ENCODE measurements at regions not wholly inside any gene's neighbourhood (a gene's known extent, or its start where the extent isn't known, plus 50 kb on each side); places are given as distances from the start of the nearest gene placed in this dataset.
"Not testable (repeated sequence)": the region's sequence is repeated elsewhere in the genome, so short reads cannot be mapped to it uniquely, and the experiment has no call there.

DNA sequence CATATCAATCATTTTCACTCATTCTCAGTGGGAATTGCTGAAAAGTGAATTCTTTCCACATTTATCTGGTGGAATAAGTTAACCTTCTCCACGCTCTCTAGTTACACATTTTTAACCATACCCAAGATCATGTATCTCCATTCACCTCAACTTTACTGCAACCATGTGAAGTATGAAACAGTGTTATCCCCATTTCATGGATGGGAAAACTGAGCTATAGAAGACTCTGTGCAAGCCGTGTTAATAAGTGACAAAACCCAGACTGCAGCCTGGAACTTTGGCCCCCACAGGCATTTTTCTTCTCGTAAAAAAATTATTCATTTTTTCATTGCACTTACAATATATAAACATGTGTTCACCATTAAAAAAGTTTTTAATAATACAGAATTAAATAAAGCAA, 82.4 kb upstream of the CCND2 start:
- intact Hi-C loops (cut with DNase I, micrococcal nuclease), result no loop called here
- no peak overlapping the region for H3K4me3 Mint-ChIP-seq
- ChIA-PET POLR2A (no interaction called here), CTCF (interaction anchor here (0.5 kb wide), 1 partner anchor 744 kb away, joined by 3 read pairs; no protein-coding TSS in a partner anchor)
- H3K9me3 Mint-ChIP-seq (ENCODE audit: low read depth), result no peaks in the 10 kb centered on the region
- H3K27ac Mint-ChIP-seq, result no peak overlapping the region
- H3K4me1 Mint-ChIP-seq, result no peaks in the 10 kb centered on the region
- no peaks in the 10 kb centered on the region for H3K36me3 Mint-ChIP-seq (ENCODE audit: low read depth)
- no peaks in the 10 kb centered on the region for H3K27me3 Mint-ChIP-seq
- no peak for DNase-seq
- ATAC-seq, result no peak

DNA sequence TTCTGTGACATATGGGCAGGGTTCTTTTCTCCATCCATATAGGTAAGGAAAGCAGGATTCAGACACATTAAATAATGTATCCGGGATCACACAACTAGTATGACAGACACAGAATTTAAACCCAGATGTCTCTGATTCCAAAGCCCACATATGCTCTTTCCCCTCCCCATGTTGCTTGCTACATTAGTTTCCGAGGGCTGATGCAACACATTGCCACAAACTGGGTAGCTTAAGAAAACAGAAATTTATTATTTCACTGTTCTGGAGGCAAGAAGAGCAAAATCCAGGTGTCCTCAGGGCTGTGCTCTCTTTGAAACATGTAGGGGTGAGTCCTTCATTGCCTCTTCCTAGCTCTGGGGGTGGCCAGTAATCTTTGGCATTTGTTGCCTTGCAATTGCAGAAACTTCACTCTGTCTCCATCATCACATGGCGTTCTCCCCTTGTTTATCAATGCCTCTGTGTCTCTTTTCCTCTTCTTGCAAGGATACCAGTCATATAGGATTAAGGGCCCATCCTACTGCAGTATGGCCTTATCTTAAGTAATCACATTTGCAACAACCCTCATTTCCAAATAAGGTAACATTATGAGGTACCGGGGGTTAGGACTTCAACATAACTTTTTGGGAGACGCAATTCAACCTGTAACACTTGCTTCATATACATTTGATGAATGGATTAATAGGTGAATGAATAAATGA, 83.0 kb upstream of the CCND2 start:
- H3K27me3 Mint-ChIP-seq, result no peaks in the 10 kb centered on the region
- no peak overlapping the region for H3K27ac Mint-ChIP-seq
- intact Hi-C loops (cut with DNase I, micrococcal nuclease), result no loop called here
- POLR2A ChIA-PET, result no interaction called here
- no peaks in the 10 kb centered on the region for H3K36me3 Mint-ChIP-seq (ENCODE audit: low read depth)
- ATAC-seq (no peak), DNase-seq (no peak)
- no peaks in the 10 kb centered on the region for H3K4me1 Mint-ChIP-seq
- H3K9me3 Mint-ChIP-seq (ENCODE audit: low read depth), result no peaks in the 10 kb centered on the region
- CTCF ChIA-PET, result interaction anchor here (0.5 kb wide), 1 partner anchor 744 kb away, joined by 3 read pairs; no protein-coding TSS in a partner anchor
- no peak overlapping the region for H3K4me3 Mint-ChIP-seq

DNA sequence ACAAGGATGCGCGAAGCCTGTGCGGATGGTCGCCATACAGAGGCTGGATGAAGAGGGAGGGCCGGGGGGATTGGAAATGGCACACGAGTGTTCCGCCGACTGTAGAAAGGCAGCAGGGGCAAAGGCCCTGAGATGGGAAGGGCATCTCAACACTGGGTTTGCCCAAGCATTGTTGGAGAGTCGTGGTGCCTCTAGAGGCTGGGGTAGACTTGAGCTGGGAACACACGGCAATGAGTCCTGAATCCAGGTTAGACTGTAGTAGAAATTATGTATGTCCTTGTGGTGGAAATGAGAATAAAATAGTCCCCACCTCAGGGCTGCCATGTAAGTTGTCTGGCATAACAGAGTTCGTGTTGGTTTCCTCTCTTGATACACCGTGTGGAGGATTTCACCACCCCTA, 83.8 kb upstream of the CCND2 start:
- no peaks in the 10 kb centered on the region for H3K36me3 Mint-ChIP-seq (ENCODE audit: low read depth)
- no peak overlapping the region for H3K4me3 Mint-ChIP-seq
- CTCF ChIA-PET, result no interaction called here
- no peaks in the 10 kb centered on the region for H3K9me3 Mint-ChIP-seq (ENCODE audit: low read depth)
- no peaks in the 10 kb centered on the region for H3K27me3 Mint-ChIP-seq
- no peaks in the 10 kb centered on the region for H3K4me1 Mint-ChIP-seq
- POLR2A ChIA-PET, result no interaction called here
- ATAC-seq (no peak), DNase-seq (no peak)
- no peak overlapping the region for H3K27ac Mint-ChIP-seq
- intact Hi-C loops (cut with DNase I, micrococcal nuclease), result no loop called here

DNA sequence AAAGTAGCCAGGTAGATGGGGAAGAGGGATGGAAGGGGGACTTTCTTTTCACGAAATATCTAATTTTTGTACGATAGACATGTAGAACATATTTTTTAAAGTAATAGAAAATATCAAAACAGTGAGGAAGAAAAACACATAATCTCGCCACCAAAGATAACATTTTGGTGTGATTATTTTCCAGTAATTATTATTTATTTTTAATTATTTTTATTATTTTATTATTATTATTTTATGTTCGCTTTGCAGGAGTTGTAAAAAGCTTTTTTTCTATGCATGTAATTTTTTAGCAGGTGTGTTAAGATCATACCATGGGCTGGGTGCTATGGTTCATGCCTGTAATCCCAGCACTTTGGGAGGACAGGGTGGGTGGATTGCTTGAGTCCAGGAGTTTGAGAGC, 85.6 kb upstream of the CCND2 start:
- Mint-ChIP-seq H3K36me3 (ENCODE audit: low read depth) (no peaks in the 10 kb centered on the region), H3K27ac (no peak overlapping the region), H3K27me3 (peaks cover 2% of the 10 kb centered on the region), H3K4me3 (no peak overlapping the region), H3K4me1 (no peaks in the 10 kb centered on the region), H3K9me3 (ENCODE audit: low read depth) (peaks cover 3% of the 10 kb centered on the region)
- intact Hi-C loops (cut with DNase I, micrococcal nuclease), result no loop called here
- POLR2A ChIA-PET, result no interaction called here
- ATAC-seq, result no peak
- no peak for DNase-seq
- CTCF ChIA-PET, result interaction anchor here (0.5 to 0.6 kb wide), 2 partner anchors 44 to 87 kb away, joined by 3 read pairs; no protein-coding TSS in a partner anchor

DNA sequence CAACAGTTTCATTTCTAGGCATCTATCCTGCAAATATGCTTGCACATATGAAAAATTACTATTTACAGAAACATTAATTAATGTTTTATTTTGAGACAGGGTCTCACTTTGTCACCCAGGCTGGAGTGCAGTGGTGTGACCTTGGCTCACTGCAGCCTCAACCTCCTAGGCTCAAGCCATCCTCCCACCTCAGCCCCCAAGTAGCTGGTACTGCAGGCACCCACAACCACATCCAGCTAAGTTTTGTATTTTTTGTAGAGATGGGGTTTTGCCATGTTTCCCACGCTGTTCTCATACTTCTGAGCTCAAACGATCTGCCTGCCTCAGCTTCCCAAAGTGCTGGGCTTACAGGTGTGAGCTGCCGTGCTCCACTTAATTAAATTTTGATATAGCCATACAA, 86.2 kb upstream of the CCND2 start:
- H3K27me3 Mint-ChIP-seq; POLR2A ChIA-PET; DNase-seq; intact Hi-C loops (cut with DNase I, micrococcal nuclease); H3K4me3 Mint-ChIP-seq; ATAC-seq; H3K9me3 Mint-ChIP-seq (ENCODE audit: low read depth); H3K4me1 Mint-ChIP-seq; H3K27ac Mint-ChIP-seq; H3K36me3 Mint-ChIP-seq (ENCODE audit: low read depth): not testable (repeated sequence)
- CTCF ChIA-PET, result interaction anchor here (0.5 to 0.6 kb wide), 3 partner anchors 43 to 151 kb away, joined by 3 read pairs; no protein-coding TSS in a partner anchor

DNA sequence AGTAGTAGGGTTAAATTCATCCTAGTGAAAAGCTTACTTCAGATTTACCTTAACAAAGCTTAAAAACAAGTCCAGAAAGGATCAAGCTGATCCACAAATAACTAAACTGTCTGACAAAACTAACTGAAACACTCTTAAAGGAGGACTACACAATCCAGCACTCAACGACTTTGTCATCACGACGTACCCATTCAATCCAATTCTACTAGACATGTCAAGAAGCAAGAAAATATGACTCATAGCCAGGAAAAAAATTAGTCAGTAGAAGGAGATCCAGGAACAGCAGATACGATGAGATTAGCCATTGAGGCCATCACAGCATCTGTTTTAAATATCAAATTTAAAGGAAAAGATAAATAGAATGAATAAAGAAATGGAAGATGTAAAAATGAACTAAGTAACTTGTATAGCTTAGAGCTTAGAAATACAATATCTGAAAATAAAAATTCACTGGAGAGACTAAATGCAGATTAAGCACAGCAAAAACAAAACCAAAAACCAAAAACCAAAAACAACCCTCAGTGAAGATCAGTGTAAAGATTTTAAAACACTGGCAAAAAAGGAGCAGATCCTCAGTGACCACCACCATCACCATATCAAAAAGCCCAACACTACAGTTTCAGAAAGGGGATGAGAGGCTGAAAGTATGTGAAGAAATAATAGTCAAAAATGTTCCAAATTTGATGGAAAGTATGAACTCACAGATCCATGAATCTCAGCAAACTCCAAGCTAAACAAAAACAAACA, 95.0 kb upstream of the CCND2 start:
- ChIA-PET POLR2A (interaction anchor here (0.6 to 2.3 kb wide), 3 partner anchors 32 to 103 kb away, joined by 3 to 10 read pairs (median 3); no protein-coding TSS in a partner anchor), CTCF (interaction anchor here (0.6 to 2.4 kb wide), 9 partner anchors 9 to 102 kb away, joined by 3 to 12 read pairs (median 5); no protein-coding TSS in a partner anchor)
- Mint-ChIP-seq H3K4me1 (peaks cover 21% of the 10 kb centered on the region), H3K27ac (peak overlapping the region; percentile 66), H3K27me3 (no peaks in the 10 kb centered on the region), H3K4me3 (peak overlapping the region; percentile 4), H3K9me3 (ENCODE audit: low read depth) (peaks cover 11% of the 10 kb centered on the region), H3K36me3 (ENCODE audit: low read depth) (no peaks in the 10 kb centered on the region)
- ATAC-seq (peak; percentile 98), DNase-seq (peak; percentile 52)
- intact Hi-C loops (cut with DNase I, micrococcal nuclease), result loop anchor here (1.0 to 5.0 kb wide), 8 partner anchors 32 to 329 kb away; no protein-coding TSS in a partner anchor

DNA sequence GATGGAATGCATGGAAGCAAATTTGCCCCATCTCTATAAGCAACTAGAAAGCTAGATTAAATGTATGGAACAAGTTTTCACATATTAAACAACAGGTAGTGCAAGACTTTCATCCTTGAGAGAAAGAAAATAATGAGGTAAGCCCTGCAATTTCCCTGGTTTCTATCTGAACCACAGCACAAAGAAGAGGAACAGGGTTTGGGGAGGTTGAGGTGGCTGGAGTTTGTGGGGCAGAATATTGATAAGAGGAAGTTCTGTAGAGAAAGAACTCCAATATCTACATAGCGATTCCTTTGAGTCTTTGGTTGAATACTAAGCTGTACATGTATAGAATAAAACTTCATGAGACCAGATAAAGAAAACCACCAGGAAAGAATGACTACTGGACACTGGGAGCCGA, 96.3 kb upstream of the CCND2 start:
- ChIA-PET CTCF (interaction anchor here (1.0 to 2.4 kb wide), 5 partner anchors 15 to 102 kb away, joined by 3 to 6 read pairs (median 6); no protein-coding TSS in a partner anchor), POLR2A (interaction anchor here (2.3 kb wide), 1 partner anchor 31 kb away, joined by 10 read pairs; no protein-coding TSS in a partner anchor)
- ATAC-seq (no peak), DNase-seq (no peak)
- Mint-ChIP-seq H3K36me3 (ENCODE audit: low read depth) (no peaks in the 10 kb centered on the region), H3K9me3 (ENCODE audit: low read depth) (peaks cover 5% of the 10 kb centered on the region), H3K27ac (no peak overlapping the region), H3K27me3 (no peaks in the 10 kb centered on the region), H3K4me3 (no peak overlapping the region), H3K4me1 (peaks cover 25% of the 10 kb centered on the region)
- intact Hi-C loops (cut with DNase I, micrococcal nuclease), result loop anchor here in 1 of 2 experiments (5.0 kb wide), 1 partner anchor 40 kb away; no protein-coding TSS in a partner anchor

DNA sequence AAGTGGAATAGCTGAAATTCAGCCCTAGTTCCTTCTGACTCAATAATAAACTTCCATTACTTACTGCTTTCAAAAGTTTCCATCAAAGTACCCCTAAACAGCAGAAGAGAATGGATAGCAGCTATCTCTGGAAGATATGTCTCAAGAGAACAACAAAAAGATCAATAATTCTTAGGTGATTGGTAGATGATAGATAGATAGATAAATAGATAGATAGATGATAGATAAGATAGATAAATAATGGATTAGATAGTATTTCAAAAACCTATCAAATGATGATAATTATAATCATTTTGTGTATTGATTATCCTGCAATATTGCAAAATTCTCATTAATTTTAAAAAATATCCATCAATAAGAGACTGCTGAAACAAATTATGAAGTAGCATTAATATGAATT, 97.4 kb upstream of the CCND2 start:
- POLR2A ChIA-PET, result interaction anchor here (0.6 kb wide), 1 partner anchor 181 kb away, joined by 3 read pairs; no protein-coding TSS in a partner anchor
- peaks cover 5% of the 10 kb centered on the region for H3K9me3 Mint-ChIP-seq (ENCODE audit: low read depth)

DNA sequence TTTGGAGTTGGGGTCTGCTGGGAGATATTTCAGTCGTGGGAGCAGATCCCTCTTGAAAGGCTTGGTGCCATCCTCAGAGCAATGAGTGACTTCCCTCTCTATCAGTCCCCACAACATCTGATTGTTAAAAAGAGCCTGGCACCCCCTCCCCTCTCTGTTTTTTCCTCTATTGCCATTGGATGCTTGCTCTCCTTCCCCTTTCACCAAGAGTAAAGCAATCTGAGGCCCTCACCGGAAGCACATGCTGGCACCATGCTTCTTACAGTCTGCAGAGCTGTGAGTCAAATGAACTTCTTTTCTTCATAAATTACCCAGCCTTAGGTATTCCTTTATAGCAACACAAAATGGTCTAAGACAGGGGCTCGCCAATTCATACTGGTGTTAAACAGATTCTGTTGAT, 99.1 kb upstream of the CCND2 start:
- Mint-ChIP-seq H3K27me3 (no peaks in the 10 kb centered on the region), H3K36me3 (ENCODE audit: low read depth) (no peaks in the 10 kb centered on the region), H3K4me3 (no peak overlapping the region), H3K9me3 (ENCODE audit: low read depth) (peaks cover 3% of the 10 kb centered on the region), H3K4me1 (peaks cover 41% of the 10 kb centered on the region), H3K27ac (no peak overlapping the region)
- intact Hi-C loops (cut with DNase I, micrococcal nuclease), result no loop called here
- no peak for DNase-seq
- ChIA-PET POLR2A (no interaction called here), CTCF (no interaction called here)
- no peak for ATAC-seq

More for the DNA sequence above, 97.4 kb upstream of the CCND2 start:
- intact Hi-C loops (cut with DNase I, micrococcal nuclease), result loop anchor here in 1 of 2 experiments (5.0 kb wide), 1 partner anchor 41 kb away; no protein-coding TSS in a partner anchor
- Mint-ChIP-seq H3K4me1 (peaks cover 25% of the 10 kb centered on the region), H3K27me3 (no peaks in the 10 kb centered on the region), H3K27ac (no peak overlapping the region), H3K36me3 (ENCODE audit: low read depth) (no peaks in the 10 kb centered on the region), H3K4me3 (no peak overlapping the region)
- CTCF ChIA-PET, result interaction anchor here (0.7 to 2.4 kb wide), 5 partner anchors 10 to 487 kb away, joined by 3 to 6 read pairs (median 3); no protein-coding TSS in a partner anchor
- DNase-seq (no peak), ATAC-seq (no peak)

DNA sequence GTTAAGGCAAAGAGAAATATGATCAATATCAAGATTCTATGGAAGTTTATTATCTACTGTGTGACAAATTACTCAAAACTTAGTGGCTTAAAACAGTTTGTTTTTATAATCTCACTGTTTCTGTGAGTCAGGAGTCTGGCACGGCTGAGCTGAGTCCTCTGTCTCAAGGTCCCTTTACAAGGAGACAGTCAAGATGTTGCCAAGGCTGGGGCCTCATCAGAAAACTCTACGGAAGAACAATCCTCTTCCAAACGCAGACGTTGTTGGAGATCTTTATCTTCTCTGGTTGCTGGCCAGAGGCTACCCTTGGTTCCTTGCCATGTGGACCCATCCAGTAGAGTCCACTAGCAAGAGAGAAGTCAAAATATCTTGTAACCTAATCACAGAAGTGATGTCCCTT, 100.6 kb upstream of the CCND2 start:
- no peaks in the 10 kb centered on the region for H3K9me3 Mint-ChIP-seq (ENCODE audit: low read depth)
- intact Hi-C loops (cut with DNase I, micrococcal nuclease), result no loop called here
- H3K4me1 Mint-ChIP-seq, result peaks cover 34% of the 10 kb centered on the region
- no peaks in the 10 kb centered on the region for H3K27me3 Mint-ChIP-seq
- ATAC-seq, result no peak
- ChIA-PET POLR2A (no interaction called here), CTCF (no interaction called here)
- no peak overlapping the region for H3K27ac Mint-ChIP-seq
- no peak overlapping the region for H3K4me3 Mint-ChIP-seq
- H3K36me3 Mint-ChIP-seq (ENCODE audit: low read depth), result no peaks in the 10 kb centered on the region
- DNase-seq, result no peak

DNA sequence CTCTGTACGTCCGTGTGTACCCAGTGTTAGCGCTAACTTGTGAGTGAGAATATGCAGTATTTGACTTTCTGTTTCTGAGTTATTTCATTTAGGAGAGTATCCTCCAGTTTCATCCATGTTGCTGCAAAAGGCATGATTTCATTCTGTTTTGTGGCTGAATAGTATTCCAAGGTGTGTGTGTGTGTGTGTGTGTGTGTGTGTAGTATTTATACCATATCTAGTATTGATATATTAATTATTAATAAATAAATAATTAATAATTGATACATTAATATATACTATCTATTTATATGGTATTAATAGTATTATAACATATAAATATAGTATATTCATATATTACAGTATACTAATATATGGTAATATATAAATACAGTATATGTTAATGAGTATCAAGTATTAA, 101.8 kb upstream of the CCND2 start:
- H3K4me3 Mint-ChIP-seq, result no peak overlapping the region
- peaks cover 28% of the 10 kb centered on the region for H3K4me1 Mint-ChIP-seq
- H3K27me3 Mint-ChIP-seq, result no peaks in the 10 kb centered on the region
- H3K27ac Mint-ChIP-seq, result no peak overlapping the region
- ATAC-seq (no peak), DNase-seq (no peak)
- no peaks in the 10 kb centered on the region for H3K36me3 Mint-ChIP-seq (ENCODE audit: low read depth)
- ChIA-PET CTCF (no interaction called here), POLR2A (no interaction called here)
- intact Hi-C loops (cut with DNase I, micrococcal nuclease), result no loop called here
- no peaks in the 10 kb centered on the region for H3K9me3 Mint-ChIP-seq (ENCODE audit: low read depth)
